HL-60/S4 treated with retinoic acid at 250 ng/mL for 4 days and 3 days (cell line): ENCODE measurements at regions not wholly inside any gene's neighbourhood (a gene's known extent, or its start where the extent isn't known, plus 50 kb on each side); places are given as distances from the start of the nearest gene placed in this dataset.
"Not testable (repeated sequence)": the region's sequence is repeated elsewhere in the genome, so short reads cannot be mapped to it uniquely, and the experiment has no call there.

Source experiments
- in situ Hi-C: fragments of 300-500 bp; cut with MboI; formaldehyde crosslinking; loops from 2 replicates; pipeline ENCODE4 v1.7.0; 2022; ENCODE audit warnings: low sequenced_read_pairs

- in situ Hi-C loops, result no loop called here
Observed at GRCh38 chr2:16034975-16035746, 94.8 kb downstream of the MYCN start.

GRCh38 chr2:16034151-16034974 lies 94.0 kb downstream of the MYCN start:
- in situ Hi-C loops, result no loop called here

GRCh38 chr2:16033032-16033293 lies 92.6 kb downstream of the MYCN start:
- in situ Hi-C loops, result no loop called here

GRCh38 chr2:16032282-16033031 lies 92.1 kb downstream of the MYCN start:
- in situ Hi-C loops, result no loop called here

- in situ Hi-C loops, result no loop called here
Observed at GRCh38 chr2:16031848-16032159, 91.5 kb downstream of the MYCN start.

GRCh38 chr2:16031058-16031847 lies 90.9 kb downstream of the MYCN start:
- in situ Hi-C loops, result no loop called here

GRCh38 chr2:16030206-16031057 lies 90.1 kb downstream of the MYCN start:
- in situ Hi-C loops, result no loop called here

GRCh38 chr2:16028644-16029043 lies 88.3 kb downstream of the MYCN start:
- in situ Hi-C loops, result no loop called here

GRCh38 chr2:16026816-16027501 lies 86.6 kb downstream of the MYCN start:
- in situ Hi-C loops, result no loop called here

GRCh38 chr2:16025876-16026640 lies 85.7 kb downstream of the MYCN start:
- in situ Hi-C loops, result no loop called here

GRCh38 chr2:16025211-16025875 lies 85.0 kb downstream of the MYCN start:
- in situ Hi-C loops, result no loop called here

- in situ Hi-C loops, result not testable (repeated sequence)
Observed at GRCh38 chr2:16024628-16025027, 84.3 kb downstream of the MYCN start.

GRCh38 chr2:16023506-16024360 lies 83.4 kb downstream of the MYCN start:
- in situ Hi-C loops, result no loop called here

- in situ Hi-C loops, result no loop called here
Observed at GRCh38 chr2:16022548-16023240, 82.3 kb downstream of the MYCN start.

GRCh38 chr2:16021611-16022363 lies 81.4 kb downstream of the MYCN start:
- in situ Hi-C loops, result no loop called here

GRCh38 chr2:16020389-16021008 lies 80.1 kb downstream of the MYCN start:
- in situ Hi-C loops, result no loop called here
